Choroid plexus epithelial cell (primary cell): ENCODE measurements at regions not wholly inside any gene's neighbourhood (a gene's known extent, or its start where the extent isn't known, plus 50 kb on each side); places are given as distances from the start of the nearest gene placed in this dataset.

ENCODE experiments used
- DNase-seq: peaks from one replicate; pipeline ENCODE4 v3.0.0-alpha.2; 2010; ENCODE audit warnings: low read depth
- H3K4me3 ChIP-seq: 2 replicates; pipeline ENCODE4 v1.5.1; 2011; ENCODE audit warnings: low read depth, mild to moderate bottlenecking, control low read depth, low read length, moderate library complexity
- CTCF ChIP-seq: conservative IDR thresholded peaks from 2 replicates; pipeline ENCODE4 v1.5.1; 2011; ENCODE audit warnings: low read depth, mild to moderate bottlenecking, control low read depth, inconsistent platforms, low read length, moderate library complexity

DNA sequence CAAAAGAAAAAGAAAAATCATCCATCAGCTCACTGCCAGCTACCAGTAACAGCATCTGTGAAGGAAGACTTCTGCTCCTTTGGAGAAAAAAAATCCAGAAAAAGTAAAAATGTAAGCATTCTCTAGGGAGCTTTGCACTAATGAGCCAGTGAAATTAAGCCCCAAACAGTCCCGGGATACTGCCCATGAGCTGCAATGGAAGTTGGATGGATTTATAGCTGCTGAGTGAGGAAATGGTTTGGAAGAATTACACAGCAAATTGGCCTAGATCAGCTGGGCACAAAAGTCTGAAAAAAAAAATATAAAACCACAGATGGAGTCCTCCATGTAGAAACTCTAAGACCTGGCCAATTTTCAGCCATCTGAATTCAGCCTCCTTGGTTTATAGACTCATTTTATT is 462.9 kb upstream of the USP15 start:
- TF ChIP-seq CTCF, result no peak
- DNase-seq, result no peak
- no peak overlapping the region for H3K4me3 ChIP-seq

- no peak for TF ChIP-seq CTCF
- DNase-seq, result no peak
- H3K4me3 ChIP-seq, result no peak overlapping the region
These were observed 461.4 kb upstream of the USP15 start for GRCh38 chr12:61798778-61799177.

- TF ChIP-seq CTCF, result no peak
- no peak for DNase-seq
- no peak overlapping the region for H3K4me3 ChIP-seq
These were observed 455.9 kb upstream of the USP15 start for GRCh38 chr12:61804301-61804700.

GRCh38 chr12:61808856-61809255 is 451.3 kb upstream of the USP15 start:
- TF ChIP-seq CTCF, result no peak
- no peak overlapping the region for H3K4me3 ChIP-seq
- DNase-seq, result peak; percentile 1

- H3K4me3 ChIP-seq, result no peak overlapping the region
- DNase-seq, result no peak
- TF ChIP-seq CTCF, result no peak
These were observed 449.7 kb upstream of the USP15 start for GRCh38 chr12:61810486-61810885.

DNA sequence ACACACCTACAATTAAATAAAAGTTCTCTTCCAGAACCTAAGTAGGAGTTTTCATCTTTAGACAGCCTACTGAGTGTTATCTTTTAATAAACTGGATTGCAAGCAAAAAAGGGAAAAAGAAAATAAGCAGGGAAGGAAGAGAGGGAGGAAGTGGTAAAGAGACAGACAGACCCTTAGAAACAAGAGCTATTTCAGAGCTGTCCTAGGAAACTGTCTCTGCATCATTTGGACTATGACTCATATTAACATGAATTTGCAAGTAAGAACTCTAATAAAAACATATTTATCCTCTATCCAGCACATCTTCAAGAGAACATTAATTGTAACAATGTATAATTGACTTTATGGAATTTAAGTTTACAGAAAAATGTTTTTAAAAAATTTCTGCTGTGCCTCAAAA is 438.8 kb upstream of the USP15 start:
- no peak overlapping the region for H3K4me3 ChIP-seq
- TF ChIP-seq CTCF, result no peak
- peak; percentile 38 for DNase-seq

- no peak for TF ChIP-seq CTCF
- no peak for DNase-seq
- H3K4me3 ChIP-seq, result no peak overlapping the region
These were observed 437.1 kb upstream of the USP15 start for GRCh38 chr12:61823102-61823501.
